Coronary artery (tissue), 2 donors: ENCODE measurements at regions not wholly inside any gene's neighbourhood (a gene's known extent, or its start where the extent isn't known, plus 50 kb on each side); places are given as distances from the start of the nearest gene placed in this dataset.
A peak's percentile ranks its signal among the peaks of the same experiment; 100 is the strongest.

Experiments
- DNase-seq: peaks from one replicate; pipeline ENCODE4 v3.0.0-alpha.2; 2017; ENCODE audit warnings: low spot score
- H3K27ac ChIP-seq, 2 donors: fragments of 200-600 bp; sonication (generic); one replicate each; pipeline ENCODE4 v1.5.1; 2016 to 2019
- H3K4me3 ChIP-seq: fragments of 200-600 bp; sonication (generic); 2 replicates; pipeline ENCODE4 v1.5.1; 2016; ENCODE audit warnings: mild to moderate bottlenecking, moderate library complexity
- CTCF ChIP-seq: fragments of 200-600 bp; sonication (generic); IDR thresholded peaks from one replicate; pipeline ENCODE4 v1.5.1; 2019; ENCODE audit warnings: antibody characterized with exemption

- H3K4me3 ChIP-seq: no peak overlapping the region
- no peak for DNase-seq
- TF ChIP-seq CTCF: no peak
- H3K27ac ChIP-seq: no peak overlapping the region
Observed at GRCh38 chrX:134162032-134162431, 75.0 kb upstream of the CCDC160 start.

GRCh38 chrX:134163836-134164235 is 73.1 kb upstream of the CCDC160 start:
- DNase-seq: no peak
- Histone ChIP-seq H3K27ac (no peak overlapping the region), H3K4me3 (no peak overlapping the region)
- TF ChIP-seq CTCF: no peak

GRCh38 chrX:134167591-134168203 is 69.3 kb upstream of the CCDC160 start:
- TF ChIP-seq CTCF: no peak

GRCh38 chrX:134171661-134172587 is 65.1 kb upstream of the CCDC160 start:
- Histone ChIP-seq H3K27ac (peak overlapping the region in 1 of 2 donors; percentile 38), H3K4me3 (peak overlapping the region; percentile 69)
- TF ChIP-seq CTCF: no peak
- DNase-seq: no peak

More at GRCh38 chrX:134167591-134168203, 69.3 kb upstream of the CCDC160 start:
- Histone ChIP-seq H3K4me3 (no peak overlapping the region), H3K27ac (no peak overlapping the region)
- DNase-seq: no peak

GRCh38 chrX:134172588-134173259 is 64.3 kb upstream of the CCDC160 start:
- no peak for DNase-seq
- no peak for TF ChIP-seq CTCF
- peak overlapping the region; percentile 69 for H3K4me3 ChIP-seq
- peak overlapping the region in 1 of 2 donors; percentile 38 for H3K27ac ChIP-seq

GRCh38 chrX:134173541-134174272 is 63.3 kb upstream of the CCDC160 start:
- H3K4me3 ChIP-seq: peak overlapping the region; percentile 69
- no peak for TF ChIP-seq CTCF
- H3K27ac ChIP-seq: no peak overlapping the region
- no peak for DNase-seq
